HG02623 (cell line): ENCODE measurements at regions not wholly inside any gene's neighbourhood (a gene's known extent, or its start where the extent isn't known, plus 50 kb on each side); places are given as distances from the start of the nearest gene placed in this dataset.

Experiments
- ATAC-seq: cut with Tn5 transposase; IDR thresholded peaks from one replicate; pipeline ENCODE4 v1.9.1; 2021; ENCODE audit warnings: moderate library complexity; ENCODE audit not compliant: unreplicated experiment

GRCh38 chr20:39893003-39893685, 795.9 kb downstream of the MAFB start:
- no peak for ATAC-seq

- no peak for ATAC-seq
Observed at GRCh38 chr20:39890697-39891096, 798.3 kb downstream of the MAFB start.

- no peak for ATAC-seq
Observed at GRCh38 chr20:39888310-39888709, 800.7 kb downstream of the MAFB start.

GRCh38 chr20:39886650-39887190, 802.3 kb downstream of the MAFB start:
- ATAC-seq = no peak

- ATAC-seq = no peak
Observed at GRCh38 chr20:39885975-39886649, 802.9 kb downstream of the MAFB start.

GRCh38 chr20:39882806-39883205, 806.2 kb downstream of the MAFB start:
- ATAC-seq = no peak

- no peak for ATAC-seq
Observed at GRCh38 chr20:39880890-39881289, 808.1 kb downstream of the MAFB start.

- no peak for ATAC-seq
Observed at GRCh38 chr20:39879296-39879695, 809.7 kb downstream of the MAFB start.

GRCh38 chr20:39878809-39879208, 810.2 kb downstream of the MAFB start:
- no peak for ATAC-seq

- ATAC-seq = no peak
Observed at GRCh38 chr20:39878320-39878719, 810.7 kb downstream of the MAFB start.

- ATAC-seq = no peak
Observed at GRCh38 chr20:39877788-39878187, 811.2 kb downstream of the MAFB start.

- no peak for ATAC-seq
Observed at GRCh38 chr20:39876976-39877635, 811.9 kb downstream of the MAFB start.

- no peak for ATAC-seq
Observed at GRCh38 chr20:39875492-39876110, 813.4 kb downstream of the MAFB start.

GRCh38 chr20:39874049-39874893, 814.8 kb downstream of the MAFB start:
- ATAC-seq = peak; percentile 81

- no peak for ATAC-seq
Observed at GRCh38 chr20:39873286-39873685, 815.8 kb downstream of the MAFB start.

- no peak for ATAC-seq
Observed at GRCh38 chr20:39871013-39871412, 818.0 kb downstream of the MAFB start.

- no peak for ATAC-seq
Observed at GRCh38 chr20:39865446-39865845, 823.6 kb downstream of the MAFB start.

- no peak for ATAC-seq
Observed at GRCh38 chr20:39862470-39862891, 826.6 kb downstream of the MAFB start.

- no peak for ATAC-seq
Observed at GRCh38 chr20:39861381-39861780, 827.7 kb downstream of the MAFB start.

- no peak for ATAC-seq
Observed at GRCh38 chr20:39857835-39858234, 831.2 kb downstream of the MAFB start.
